Osteoblast (primary cell): ENCODE measurements at regions not wholly inside any gene's neighbourhood (a gene's known extent, or its start where the extent isn't known, plus 50 kb on each side); places are given as distances from the start of the nearest gene placed in this dataset.
"Not testable (repeated sequence)": the region's sequence is repeated elsewhere in the genome, so short reads cannot be mapped to it uniquely, and the experiment has no call there.

Experiments used
- DNase-seq: peaks from one replicate; pipeline ENCODE4 v3.0.0; 2011; ENCODE audit warnings: low spot score, mixed read lengths; ENCODE audit not compliant: insufficient read length; ENCODE audit errors: missing footprints
- H2AFZ ChIP-seq: 2 replicates; pipeline ENCODE4 v1.6.0; 2011; ENCODE audit warnings: mild to moderate bottlenecking, low read length
- H3K27ac ChIP-seq: 2 replicates; pipeline ENCODE4 v1.5.1; 2011; ENCODE audit warnings: mild to moderate bottlenecking, low read depth, low read length, moderate library complexity
- H3K27me3 ChIP-seq: 2 replicates; pipeline ENCODE4 v1.6.0; 2012; ENCODE audit warnings: mild to moderate bottlenecking, control low read depth, inconsistent platforms, low read length, moderate library complexity; ENCODE audit not compliant: insufficient read depth
- H3K36me3 ChIP-seq: 2 replicates; pipeline ENCODE4 v1.5.1; 2011; ENCODE audit warnings: mild to moderate bottlenecking, low read length, control low read depth, moderate library complexity; ENCODE audit not compliant: insufficient read depth
- H3K4me1 ChIP-seq: 2 replicates; pipeline ENCODE4 v1.5.1; 2011; ENCODE audit warnings: mild to moderate bottlenecking, low read length, control low read depth, moderate library complexity; ENCODE audit not compliant: insufficient read depth
- H3K4me2 ChIP-seq: 2 replicates; pipeline ENCODE4 v1.6.0; 2011; ENCODE audit warnings: mild to moderate bottlenecking, low read length; ENCODE audit not compliant: insufficient read depth
- H3K4me3 ChIP-seq: fragments of 200-600 bp; sonication (generic); 3 replicates; pipeline ENCODE4 v1.5.1; 2012; ENCODE audit warnings: mild to moderate bottlenecking, low read length, inconsistent platforms; ENCODE audit not compliant: insufficient read depth
- H3K79me2 ChIP-seq: 2 replicates; pipeline ENCODE4 v1.6.0; 2012; ENCODE audit warnings: mild to moderate bottlenecking, low read length, control low read depth, inconsistent platforms; ENCODE audit not compliant: insufficient read depth
- H3K9me3 ChIP-seq: 2 replicates; pipeline ENCODE4 v1.5.1; 2011; ENCODE audit warnings: low read depth, low read length, control low read depth
- H4K20me1 ChIP-seq: 2 replicates; pipeline ENCODE4 v1.6.0; 2012; ENCODE audit warnings: mild to moderate bottlenecking, low read length, control low read depth; ENCODE audit not compliant: insufficient read depth
- TF ChIP-seq, protein P1 (sequence below): IDR thresholded peaks from 2 replicates; pipeline ENCODE4 v1.5.1; 2011; ENCODE audit warnings: mild to moderate bottlenecking, low read depth, low read length, moderate library complexity; ENCODE audit errors: extremely low read depth

DNA sequence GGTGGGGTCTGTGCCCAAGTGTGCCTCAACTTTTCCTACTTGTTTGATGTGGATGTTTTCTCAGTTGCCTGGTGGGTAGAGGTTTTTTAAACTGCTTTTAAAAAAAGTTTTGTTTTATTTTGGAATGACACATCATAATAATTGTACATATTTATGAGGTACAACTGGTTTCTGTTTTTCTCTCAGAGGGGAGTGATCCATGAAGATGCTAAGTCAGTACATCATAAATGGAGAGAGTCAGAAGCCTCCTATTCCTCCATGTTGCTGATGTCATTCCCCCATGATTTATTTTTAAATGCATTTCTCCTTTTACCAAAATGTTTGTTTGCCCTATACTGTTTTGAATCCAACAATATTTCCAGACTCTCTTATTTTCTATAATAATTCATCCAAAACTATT is 77.3 kb upstream of the CLVS2 start:
- DNase-seq, result no peak
- Histone ChIP-seq H3K79me2 (no peaks in the 10 kb centered on the region), H3K27me3 (no peaks in the 10 kb centered on the region), H3K27ac (no peak overlapping the region), H3K9me3 (peaks cover 3% of the 10 kb centered on the region), H3K4me2 (no peak overlapping the region), H2AFZ (no peak overlapping the region), H3K4me3 (no peak overlapping the region), H4K20me1 (no peaks in the 10 kb centered on the region), H3K4me1 (no peaks in the 10 kb centered on the region), H3K36me3 (no peaks in the 10 kb centered on the region)
- TF ChIP-seq, protein P1, sequence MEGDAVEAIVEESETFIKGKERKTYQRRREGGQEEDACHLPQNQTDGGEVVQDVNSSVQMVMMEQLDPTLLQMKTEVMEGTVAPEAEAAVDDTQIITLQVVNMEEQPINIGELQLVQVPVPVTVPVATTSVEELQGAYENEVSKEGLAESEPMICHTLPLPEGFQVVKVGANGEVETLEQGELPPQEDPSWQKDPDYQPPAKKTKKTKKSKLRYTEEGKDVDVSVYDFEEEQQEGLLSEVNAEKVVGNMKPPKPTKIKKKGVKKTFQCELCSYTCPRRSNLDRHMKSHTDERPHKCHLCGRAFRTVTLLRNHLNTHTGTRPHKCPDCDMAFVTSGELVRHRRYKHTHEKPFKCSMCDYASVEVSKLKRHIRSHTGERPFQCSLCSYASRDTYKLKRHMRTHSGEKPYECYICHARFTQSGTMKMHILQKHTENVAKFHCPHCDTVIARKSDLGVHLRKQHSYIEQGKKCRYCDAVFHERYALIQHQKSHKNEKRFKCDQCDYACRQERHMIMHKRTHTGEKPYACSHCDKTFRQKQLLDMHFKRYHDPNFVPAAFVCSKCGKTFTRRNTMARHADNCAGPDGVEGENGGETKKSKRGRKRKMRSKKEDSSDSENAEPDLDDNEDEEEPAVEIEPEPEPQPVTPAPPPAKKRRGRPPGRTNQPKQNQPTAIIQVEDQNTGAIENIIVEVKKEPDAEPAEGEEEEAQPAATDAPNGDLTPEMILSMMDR, result no peak

DNA sequence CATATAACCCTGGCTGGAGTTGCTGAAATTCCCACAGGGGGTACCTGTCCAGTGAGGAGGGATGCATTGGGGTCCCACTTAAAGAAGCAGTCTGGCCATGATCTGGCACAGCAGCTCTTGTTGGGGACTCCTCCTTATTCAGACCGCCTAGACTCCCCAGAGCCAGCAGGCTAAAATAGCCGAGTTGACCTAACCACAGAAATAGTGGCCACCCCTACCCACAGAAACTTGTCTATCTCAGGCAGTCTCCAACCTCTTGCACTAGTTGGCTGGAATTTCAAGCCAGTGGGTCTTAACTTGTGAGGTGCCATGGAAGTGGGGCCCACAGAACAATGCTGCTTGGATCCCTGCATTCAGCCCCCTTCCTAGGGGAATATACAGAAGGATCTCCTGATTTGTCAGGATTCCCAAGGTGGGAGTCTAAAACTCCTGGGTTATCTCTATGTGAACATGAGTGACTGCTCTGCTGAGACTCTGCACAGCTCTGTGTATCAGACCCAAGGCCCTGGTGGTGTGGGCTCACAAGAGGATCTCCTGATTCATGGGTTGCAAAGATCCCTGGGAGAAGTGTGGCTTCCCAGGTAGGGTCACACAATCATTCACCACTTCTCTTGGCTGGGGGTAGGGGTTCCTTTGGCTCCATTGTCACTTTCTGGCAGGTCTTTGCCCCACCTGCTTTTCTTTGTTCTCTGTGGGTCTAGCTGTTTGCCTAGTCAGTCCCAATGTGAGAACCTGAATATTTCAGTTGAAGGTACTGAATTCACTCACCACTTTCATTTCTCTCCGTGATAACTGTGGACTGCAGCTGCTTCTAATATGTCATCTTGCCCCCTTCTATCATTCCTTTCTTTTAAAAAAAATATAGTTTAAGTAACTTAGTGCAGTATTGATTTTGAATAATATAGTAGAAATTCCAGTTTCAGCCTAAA is 65.5 kb upstream of the CLVS2 start:
- no peaks in the 10 kb centered on the region for H3K36me3 ChIP-seq
- H3K27me3 ChIP-seq, result no peaks in the 10 kb centered on the region
- no peak overlapping the region for H3K27ac ChIP-seq
- no peak overlapping the region for H3K4me3 ChIP-seq
- DNase-seq, result no peak
- no peak overlapping the region for H3K4me2 ChIP-seq
- no peaks in the 10 kb centered on the region for H3K9me3 ChIP-seq
- no peaks in the 10 kb centered on the region for H3K79me2 ChIP-seq
- no peaks in the 10 kb centered on the region for H3K4me1 ChIP-seq
- H4K20me1 ChIP-seq, result no peaks in the 10 kb centered on the region
- TF ChIP-seq, protein P1, result no peak
- no peak overlapping the region for H2AFZ ChIP-seq

DNA sequence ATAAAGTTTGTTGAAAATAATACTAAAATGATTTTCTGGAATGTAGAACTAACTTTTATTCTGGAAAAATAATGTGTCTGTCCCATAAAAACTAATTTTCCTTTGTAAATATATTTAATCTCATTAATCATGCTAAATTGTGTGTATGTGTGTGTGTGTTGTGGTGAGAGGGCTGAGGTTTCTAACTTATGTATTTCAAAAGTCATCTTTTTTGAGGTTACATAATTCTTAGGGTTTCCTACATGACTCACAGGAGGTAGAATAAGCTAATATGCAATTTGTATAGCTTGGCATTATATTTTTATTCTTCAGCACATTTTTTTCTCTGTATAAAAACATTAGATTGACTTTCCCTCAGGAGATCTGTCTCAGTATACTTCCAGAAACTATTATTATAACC is 64.1 kb upstream of the CLVS2 start:
- TF ChIP-seq, protein P1, result no peak
- H3K36me3 ChIP-seq, result no peaks in the 10 kb centered on the region
- no peaks in the 10 kb centered on the region for H3K27me3 ChIP-seq
- H3K9me3 ChIP-seq, result no peaks in the 10 kb centered on the region
- H3K4me2 ChIP-seq, result no peak overlapping the region
- no peak overlapping the region for H3K27ac ChIP-seq
- no peak overlapping the region for H3K4me3 ChIP-seq
- H2AFZ ChIP-seq, result no peak overlapping the region
- DNase-seq, result no peak
- H3K4me1 ChIP-seq, result no peaks in the 10 kb centered on the region
- no peaks in the 10 kb centered on the region for H4K20me1 ChIP-seq
- no peaks in the 10 kb centered on the region for H3K79me2 ChIP-seq

DNA sequence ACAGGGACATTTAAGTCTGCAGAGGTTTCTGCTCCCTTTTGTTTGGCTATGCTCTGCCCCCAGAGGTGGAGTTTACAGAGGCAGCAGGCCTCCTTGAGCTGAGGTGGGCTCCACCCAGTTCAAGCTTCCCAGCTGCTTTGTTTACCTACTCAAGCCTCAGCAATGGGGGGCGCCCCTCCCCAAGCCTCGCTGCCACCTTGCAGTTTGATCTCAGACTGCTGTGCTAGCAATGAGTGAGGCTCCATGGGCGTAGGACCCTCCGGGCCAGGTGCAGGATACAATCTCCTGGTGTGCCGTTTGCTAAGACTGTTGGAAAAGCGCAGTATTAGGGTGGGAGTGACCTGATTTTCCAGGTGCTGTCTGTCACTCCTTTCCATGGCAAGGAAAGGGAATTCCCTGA is 51.1 kb upstream of the CLVS2 start:
- H4K20me1 ChIP-seq, H3K36me3 ChIP-seq, H3K4me3 ChIP-seq, H3K9me3 ChIP-seq, H3K4me2 ChIP-seq, H3K27me3 ChIP-seq, H3K79me2 ChIP-seq, H2AFZ ChIP-seq, H3K27ac ChIP-seq, DNase-seq, H3K4me1 ChIP-seq: not testable (repeated sequence)
